ENCODE measurements at regions not wholly inside any gene's neighbourhood (a gene's known extent, or its start where the extent isn't known, plus 50 kb on each side); places are given as distances from the start of the nearest gene placed in this dataset.

- no peak for DNase-seq
Measured at GRCh38 chr9:89797255-89797654, 192.4 kb downstream of the GADD45G start.

- DNase-seq: no peak
Measured at GRCh38 chr9:89797937-89798455, 193.2 kb downstream of the GADD45G start.

GRCh38 chr9:89798547-89799120 is 193.8 kb downstream of the GADD45G start:
- no peak for DNase-seq

GRCh38 chr9:89799221-89799620 is 194.4 kb downstream of the GADD45G start:
- DNase-seq: no peak

- DNase-seq: no peak
Measured at GRCh38 chr9:89799766-89800165, 195.0 kb downstream of the GADD45G start.

GRCh38 chr9:89801341-89801740 is 196.5 kb downstream of the GADD45G start:
- DNase-seq: no peak

- peak; percentile 60 for DNase-seq
Measured at GRCh38 chr9:89801742-89802670, 197.2 kb downstream of the GADD45G start.

- DNase-seq: no peak
Measured at GRCh38 chr9:89802781-89803355, 198.1 kb downstream of the GADD45G start.

GRCh38 chr9:89803403-89803802 is 198.6 kb downstream of the GADD45G start:
- DNase-seq: no peak

- no peak for DNase-seq
Measured at GRCh38 chr9:89804766-89805531, 200.1 kb downstream of the GADD45G start.

- DNase-seq: no peak
Measured at GRCh38 chr9:89805571-89806292, 200.9 kb downstream of the GADD45G start.

- DNase-seq: no peak
Measured at GRCh38 chr9:89806371-89807100, 201.7 kb downstream of the GADD45G start.

- DNase-seq: no peak
Measured at GRCh38 chr9:89807101-89807395, 202.2 kb downstream of the GADD45G start.

GRCh38 chr9:89807682-89808075 is 202.9 kb downstream of the GADD45G start:
- DNase-seq: no peak

GRCh38 chr9:89808076-89808755 is 203.4 kb downstream of the GADD45G start:
- DNase-seq: no peak

- DNase-seq: no peak
Measured at GRCh38 chr9:89808756-89809181, 204.0 kb downstream of the GADD45G start.

- DNase-seq: no peak
Measured at GRCh38 chr9:89810431-89810830, 205.6 kb downstream of the GADD45G start.

GRCh38 chr9:89811356-89811755 is 206.5 kb downstream of the GADD45G start:
- no peak for DNase-seq

- no peak for DNase-seq
Measured at GRCh38 chr9:89811886-89812450, 207.2 kb downstream of the GADD45G start.

- no peak for DNase-seq
Measured at GRCh38 chr9:89812556-89813181, 207.9 kb downstream of the GADD45G start.
